Lung (tissue), 11 donors: ENCODE measurements at regions not wholly inside any gene's neighbourhood (a gene's known extent, or its start where the extent isn't known, plus 50 kb on each side); places are given as distances from the start of the nearest gene placed in this dataset.

Source experiments
- ATAC-seq: fragments of 200-7000 bp; cut with Tn5 transposase; one replicate; pipeline ENCODE4 v1.9.1; 2020; ENCODE audit warnings: moderate number of reproducible peaks; ENCODE audit not compliant: insufficient read depth, low FRiP score
- DNase-seq, 3 donors: peaks; one replicate each; pipeline ENCODE4 v3.0.0-alpha.2; 2013 to 2017
- H3K27ac ChIP-seq, 2 donors: one replicate each; pipeline ENCODE4 v1.5.1; 2013; ENCODE audit warnings: mild to moderate bottlenecking in 2 of 2, moderate library complexity in 2 of 2, control low read depth in 1 of 2, inconsistent platforms in 1 of 2, low read depth in 1 of 2, low read length in 1 of 2
- H3K27me3 ChIP-seq, 3 donors: one replicate each; pipeline ENCODE4 v1.5.1; 2013; ENCODE audit warnings: low read length in 2 of 3; ENCODE audit not compliant: control insufficient read depth in 3 of 3, insufficient read depth in 3 of 3
- H3K36me3 ChIP-seq, 4 donors: one replicate each; pipeline ENCODE4 v1.5.1; 2013; ENCODE audit warnings: low read length in 4 of 4, mild to moderate bottlenecking in 1 of 4, moderate library complexity in 1 of 4; ENCODE audit not compliant: control insufficient read depth in 4 of 4, insufficient read depth in 4 of 4
- H3K4me1 ChIP-seq, 5 donors: one replicate each; pipeline ENCODE4 v1.5.1; 2013; ENCODE audit warnings: low read length in 5 of 5, mild to moderate bottlenecking in 2 of 5, moderate library complexity in 1 of 5; ENCODE audit not compliant: control insufficient read depth in 5 of 5, insufficient read depth in 5 of 5
- H3K4me3 ChIP-seq: one replicate; pipeline ENCODE4 v1.5.1; 2013; ENCODE audit warnings: mild to moderate bottlenecking, control low read depth, moderate library complexity
- H3K9ac ChIP-seq, 2 donors: one replicate each; pipeline ENCODE4 v1.5.1; 2013; ENCODE audit warnings: low read length in 2 of 2, control low read depth in 1 of 2; ENCODE audit not compliant: insufficient read depth in 1 of 2
- H3K9me3 ChIP-seq, 4 donors: one replicate each; pipeline ENCODE4 v1.5.1; 2013; ENCODE audit warnings: low read length in 3 of 4, mild to moderate bottlenecking in 1 of 4, moderate library complexity in 1 of 4; ENCODE audit not compliant: control insufficient read depth in 4 of 4, insufficient read depth in 3 of 4
- CTCF ChIP-seq: IDR thresholded peaks from 2 replicates; pipeline ENCODE4 v1.5.1; 2012; ENCODE audit warnings: mild to moderate bottlenecking; ENCODE audit errors: control extremely low read depth, extremely low read depth
- WGBS, 2 donors: extraction: QIAGEN DNeasy Blood & Tissue Kit; methylation state at CpG; one replicate each; pipeline ENCODE4 v1.1.7; 2013; 5-methylcytosine and 5-hydroxymethylcytosine counted together
- donor health status: control.
- donor health status: control.
- donor health status: Bipolar disorder and iron deficiency.
- donor health status: healthy.
- donor health status: DM: yes; HTN: yes; CAD: no.

- H3K9ac ChIP-seq: no peak overlapping the region
- no peak for DNase-seq
- peaks cover 0 to 2% (median 0%) of the 10 kb centered on the region in 4 donors for H3K9me3 ChIP-seq
- WGBS, 2 donors: 98% methylated on average over 1 of the region's 1 CpG
- H3K36me3 ChIP-seq: no peaks in the 10 kb centered on the region
- ATAC-seq: no peak
- H3K27me3 ChIP-seq: no peaks in the 10 kb centered on the region
- peaks cover 0 to 4% (median 0%) of the 10 kb centered on the region in 5 donors for H3K4me1 ChIP-seq
- H3K27ac ChIP-seq: no peak overlapping the region
- TF ChIP-seq CTCF: no peak
- H3K4me3 ChIP-seq: no peak overlapping the region
Observed at GRCh38 chr13:99066219-99066618, 88.4 kb upstream of the DOCK9 start.

- no peak overlapping the region for H3K4me3 ChIP-seq
- peak; percentile 31 for ATAC-seq
- H3K27me3 ChIP-seq: no peaks in the 10 kb centered on the region
Observed at GRCh38 chr13:99067159-99067985, 89.5 kb upstream of the DOCK9 start.

GRCh38 chr13:99071211-99071610 lies 93.3 kb upstream of the DOCK9 start:
- no peak for TF ChIP-seq CTCF
- H3K27ac ChIP-seq: no peak overlapping the region

More at GRCh38 chr13:99067159-99067985, 89.5 kb upstream of the DOCK9 start:
- H3K36me3 ChIP-seq: no peaks in the 10 kb centered on the region
- H3K4me1 ChIP-seq: peaks cover 0 to 4% (median 0%) of the 10 kb centered on the region in 5 donors
- no peak overlapping the region for H3K9ac ChIP-seq
- no peak for TF ChIP-seq CTCF
- DNase-seq: no peak
- H3K9me3 ChIP-seq: peaks cover 0 to 2% (median 0%) of the 10 kb centered on the region in 4 donors
- no peak overlapping the region for H3K27ac ChIP-seq
- 94 to 96% methylated on average over 1 of the region's 1 CpG for whole genome bisulfite sequencing, 2 donors

More at GRCh38 chr13:99071211-99071610, 93.3 kb upstream of the DOCK9 start:
- H3K9ac ChIP-seq: no peak overlapping the region
- H3K36me3 ChIP-seq: no peaks in the 10 kb centered on the region
- H3K9me3 ChIP-seq: peaks cover 0 to 10% (median 0%) of the 10 kb centered on the region in 4 donors
- H3K4me1 ChIP-seq: peaks cover 0 to 3% (median 0%) of the 10 kb centered on the region in 5 donors
- ATAC-seq: no peak
- DNase-seq: no peak
- 95 to 97% methylated on average over 2 of the region's 2 CpGs for WGBS, 2 donors
- H3K27me3 ChIP-seq: no peaks in the 10 kb centered on the region
- H3K4me3 ChIP-seq: no peak overlapping the region
